ENCODE measurements at regions not wholly inside any gene's neighbourhood (a gene's known extent, or its start where the extent isn't known, plus 50 kb on each side); places are given as distances from the start of the nearest gene placed in this dataset.

DNA sequence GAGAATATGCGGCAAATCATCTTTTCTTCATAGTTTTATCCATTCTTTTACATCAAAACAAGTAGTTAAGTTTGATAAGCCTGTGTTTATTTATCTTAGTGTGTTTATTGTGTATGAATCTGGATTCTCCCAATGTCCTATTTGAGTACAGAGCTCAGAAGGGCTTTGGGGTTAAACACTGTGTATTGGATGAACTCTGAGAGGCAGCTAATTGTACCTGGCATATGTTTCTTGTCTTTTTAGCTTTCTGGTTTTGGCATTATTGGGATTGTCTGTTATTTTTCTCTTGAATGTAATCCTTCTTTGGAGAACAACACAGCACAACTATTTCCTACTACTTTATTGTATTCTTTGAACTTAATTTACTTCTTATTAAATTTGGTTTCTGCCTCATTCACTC is 906.9 kb downstream of the ADGRL2 start:
- no peak for DNase-seq

DNA sequence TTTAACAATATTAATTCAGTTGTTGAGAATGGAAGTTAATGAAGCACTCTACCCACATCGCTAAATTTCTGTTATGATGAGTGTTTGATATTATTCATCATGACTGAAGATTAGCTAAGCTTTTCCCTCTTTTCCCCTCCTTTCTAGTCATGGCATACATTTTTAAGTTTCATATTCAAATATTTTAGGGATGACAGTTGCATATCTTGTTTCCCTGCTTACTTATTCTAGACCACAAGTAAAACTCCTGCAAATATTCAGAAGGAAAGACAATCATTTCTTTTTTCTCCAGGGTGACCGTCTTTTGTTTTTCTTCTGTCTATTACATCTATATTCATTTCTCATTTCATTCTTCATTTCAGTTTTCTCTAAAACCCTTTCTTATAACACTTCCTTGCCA is 906.0 kb downstream of the ADGRL2 start:
- no peak for DNase-seq

GRCh38 chr1:82704966-82705365 is 904.2 kb downstream of the ADGRL2 start:
- DNase-seq, result no peak

DNA sequence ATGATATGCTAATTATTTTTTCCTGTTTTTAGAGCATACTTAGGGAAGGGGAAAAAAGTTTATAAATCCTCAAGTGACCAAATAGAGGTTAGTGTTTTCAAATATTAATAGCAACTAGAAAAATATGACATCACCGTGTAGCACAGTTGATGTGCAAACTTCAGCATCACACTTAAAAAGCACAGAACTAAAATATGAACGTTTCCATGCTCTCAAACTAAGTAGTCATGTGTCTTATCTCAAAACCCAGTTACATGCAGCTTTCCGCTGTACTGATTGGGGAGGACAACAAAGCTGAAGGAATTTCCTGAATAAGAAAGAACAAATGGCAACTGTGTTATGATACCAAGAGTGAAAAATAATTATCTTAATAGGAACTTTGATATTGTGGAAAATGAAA is 903.7 kb downstream of the ADGRL2 start:
- DNase-seq, result no peak

DNA sequence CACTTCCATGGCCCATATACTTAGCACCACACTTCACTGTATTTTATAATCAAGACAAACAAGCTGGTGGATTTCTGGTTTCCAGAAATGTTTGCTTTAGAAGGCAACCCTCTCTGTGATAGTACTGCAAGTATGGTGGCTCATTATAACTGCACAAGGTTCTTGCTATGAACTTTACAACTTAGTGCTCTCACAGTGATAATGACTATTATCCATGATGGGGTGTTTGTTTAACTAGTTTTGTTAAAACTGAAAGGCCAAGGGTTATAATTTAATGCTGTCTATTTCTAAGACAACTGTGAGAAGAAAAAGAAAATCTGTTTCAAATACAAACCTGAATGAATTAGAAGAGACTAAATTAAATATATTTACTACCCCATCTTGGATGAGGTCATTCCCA is 903.2 kb downstream of the ADGRL2 start:
- DNase-seq, result no peak

- DNase-seq, result no peak
Measured at GRCh38 chr1:82700476-82700875, 899.7 kb downstream of the ADGRL2 start.

DNA sequence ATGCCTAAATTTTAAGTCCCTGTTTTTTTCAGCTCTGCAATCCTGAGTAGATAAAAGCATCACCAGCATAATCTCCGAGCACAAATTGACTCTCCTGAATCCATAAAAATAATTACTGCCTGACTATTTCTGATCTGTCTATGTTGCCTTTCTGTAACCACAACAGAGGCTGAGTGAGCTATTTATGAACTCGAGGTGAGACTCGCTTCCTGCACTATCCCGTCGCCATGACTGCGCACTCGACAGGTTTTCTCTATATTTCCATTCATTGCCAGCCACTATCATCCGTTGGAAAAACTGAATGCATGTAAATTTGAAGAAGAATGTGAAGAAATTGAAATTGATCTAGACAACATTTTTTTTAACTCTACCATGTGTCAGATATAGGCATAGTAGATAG is 897.2 kb downstream of the ADGRL2 start:
- DNase-seq, result no peak

GRCh38 chr1:82695443-82695842 is 894.7 kb downstream of the ADGRL2 start:
- no peak for DNase-seq

DNA sequence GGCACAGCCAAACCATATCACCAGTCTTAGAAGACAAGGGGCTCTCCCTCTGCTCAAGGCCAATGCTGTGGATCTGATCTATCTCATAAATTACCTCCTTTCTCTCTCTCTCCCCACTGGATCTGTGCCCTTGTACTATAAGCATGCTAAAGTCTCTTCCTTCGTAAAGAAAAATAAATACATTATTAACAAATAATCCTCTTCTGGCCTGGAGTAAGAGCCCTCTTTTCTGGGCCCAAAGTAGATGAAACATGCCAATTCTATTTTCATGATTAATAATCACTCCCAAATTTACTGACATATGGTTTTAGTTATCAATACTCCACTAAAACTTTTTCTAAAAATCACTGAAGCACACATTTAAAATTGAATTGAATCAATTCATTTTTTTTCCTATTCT is 889.7 kb downstream of the ADGRL2 start:
- no peak for DNase-seq

GRCh38 chr1:82689217-82689616 is 888.5 kb downstream of the ADGRL2 start:
- DNase-seq, result no peak

- DNase-seq, result no peak
Measured at GRCh38 chr1:82686774-82687173, 886.0 kb downstream of the ADGRL2 start.

- DNase-seq, result no peak
Measured at GRCh38 chr1:82646888-82647287, 846.2 kb downstream of the ADGRL2 start.

DNA sequence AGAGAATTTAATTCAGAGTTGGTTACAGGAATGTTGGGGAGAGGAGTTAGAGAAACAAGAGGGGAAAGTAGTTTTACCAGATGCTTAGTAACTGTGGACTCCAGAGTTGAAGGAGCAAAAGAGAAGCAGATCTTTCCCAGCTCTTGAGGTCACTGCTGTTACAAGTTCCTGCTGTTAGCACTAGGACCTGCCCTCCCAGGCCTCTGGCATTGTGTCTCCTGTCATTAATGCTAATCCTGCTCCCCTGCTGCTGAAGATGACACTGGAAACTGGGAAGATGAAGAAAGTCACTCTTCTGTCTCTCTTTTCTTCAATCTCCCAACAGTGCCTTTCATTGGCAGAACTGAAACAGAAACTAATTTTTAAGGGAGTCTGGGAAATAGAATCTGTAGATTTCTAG is 845.6 kb downstream of the ADGRL2 start:
- DNase-seq, result no peak

DNA sequence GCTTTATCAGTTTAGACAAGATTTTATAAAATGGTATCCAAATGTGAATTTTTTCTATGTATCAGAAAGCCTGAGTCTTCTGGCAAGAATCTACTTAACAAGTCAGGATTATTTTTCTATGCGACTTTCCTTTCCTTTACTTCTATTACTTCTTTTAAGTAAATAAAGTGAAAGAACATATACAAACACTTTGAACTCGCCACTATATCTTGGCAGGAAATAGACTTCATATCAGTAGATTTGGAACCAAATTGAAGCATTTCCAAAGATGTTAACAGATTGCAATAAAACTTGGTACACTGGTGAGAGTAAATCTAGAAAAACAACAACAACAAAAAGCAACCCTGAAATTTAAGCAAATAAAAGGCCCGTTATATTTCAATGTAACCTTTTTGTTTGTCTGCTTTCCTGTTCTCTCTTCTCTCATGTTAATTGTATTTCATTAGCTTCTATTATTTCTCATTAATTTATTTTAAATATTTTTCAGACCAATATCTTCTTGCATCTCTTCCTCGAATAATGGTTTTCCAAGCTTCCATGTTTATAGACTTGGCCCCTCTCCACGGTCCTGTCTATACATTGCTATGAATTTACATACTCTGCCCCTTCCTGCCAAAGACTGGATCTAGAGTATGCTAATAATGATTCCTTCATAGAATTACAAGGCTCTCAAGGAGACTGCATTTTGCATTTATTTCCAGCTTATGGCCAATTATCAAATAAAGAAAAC is 843.6 kb downstream of the ADGRL2 start:
- no peak for DNase-seq

DNA sequence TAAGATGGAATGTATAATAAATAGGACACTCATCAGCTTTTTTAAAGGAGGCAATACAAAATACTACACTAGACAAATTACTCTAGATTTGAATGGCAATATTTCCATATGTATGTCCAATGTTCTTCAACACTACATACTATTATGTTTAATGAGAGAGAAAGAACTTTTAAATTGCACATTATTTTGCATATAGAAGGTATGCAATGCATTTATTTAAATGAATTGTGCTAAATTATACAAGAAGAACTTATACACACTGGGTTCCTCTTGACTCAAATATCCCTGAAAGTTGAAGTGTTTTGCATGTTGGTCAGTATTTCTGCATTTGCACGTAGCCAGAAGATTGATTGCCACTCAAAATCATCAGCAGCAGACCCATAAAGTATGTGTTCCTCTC is 839.6 kb downstream of the ADGRL2 start:
- no peak for DNase-seq

- DNase-seq, result no peak
Measured at GRCh38 chr1:82634266-82634665, 833.5 kb downstream of the ADGRL2 start.

DNA sequence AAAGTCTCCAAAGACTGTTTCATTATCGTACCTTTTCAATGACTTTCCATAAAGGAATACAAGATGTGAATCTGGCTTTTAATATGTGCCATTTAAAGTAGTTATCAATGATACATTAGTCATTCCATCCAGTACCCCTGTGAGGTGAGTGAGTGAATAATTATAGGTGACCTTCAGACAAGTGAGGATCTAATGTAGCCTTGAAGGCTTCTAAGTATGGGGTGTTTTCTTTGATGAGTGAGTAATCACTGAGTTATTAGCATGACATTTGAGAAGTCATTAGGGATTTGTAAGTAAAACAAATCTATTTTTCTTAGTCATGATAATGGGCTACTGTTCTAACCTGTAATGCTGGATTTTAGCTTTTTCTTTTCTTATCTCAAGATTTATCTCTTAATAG is 831.4 kb downstream of the ADGRL2 start:
- no peak for DNase-seq

GRCh38 chr1:82628887-82629286 is 828.2 kb downstream of the ADGRL2 start:
- DNase-seq, result no peak

GRCh38 chr1:82625537-82625936 is 824.8 kb downstream of the ADGRL2 start:
- DNase-seq, result no peak

DNA sequence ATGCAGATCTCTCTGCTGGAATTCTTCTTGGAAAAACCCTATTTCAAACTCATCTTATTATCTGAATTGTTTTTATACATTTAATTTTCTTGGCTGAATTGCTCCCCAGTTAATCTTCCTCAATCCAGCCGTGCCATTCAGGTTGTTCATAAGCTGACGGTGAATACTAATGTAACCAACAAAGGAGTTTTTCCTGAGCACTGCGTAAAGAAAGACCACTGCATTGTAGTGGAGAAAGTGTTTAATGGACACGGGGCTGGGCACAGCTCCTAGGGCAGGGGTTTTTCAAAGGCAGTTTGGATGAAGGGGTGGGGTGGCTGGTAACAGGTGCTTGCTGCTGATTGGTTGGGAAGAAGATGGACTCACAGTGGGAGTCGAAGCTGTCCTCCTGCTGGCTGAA is 820.3 kb downstream of the ADGRL2 start:
- no peak for DNase-seq

DNA sequence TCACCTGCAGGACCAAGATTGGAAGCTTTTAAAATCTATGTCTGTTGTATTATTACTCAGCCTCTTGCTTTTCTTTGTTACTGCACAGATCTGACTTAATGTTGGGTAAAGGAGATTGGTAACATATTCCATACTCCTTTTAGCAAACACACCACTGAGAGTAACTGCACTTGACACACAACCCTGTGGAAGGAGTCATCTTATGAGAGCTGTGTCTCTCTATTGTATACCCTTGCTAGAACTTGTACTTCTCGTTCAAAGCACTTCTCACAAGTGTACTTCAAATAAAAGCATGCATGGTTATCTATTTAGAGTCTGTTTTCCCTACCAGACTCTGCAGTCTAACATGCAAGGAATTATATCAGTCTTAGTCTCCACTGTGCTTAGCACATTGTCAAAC is 813.4 kb downstream of the ADGRL2 start:
- DNase-seq, result no peak

GRCh38 chr1:82612986-82613385 is 812.3 kb downstream of the ADGRL2 start:
- DNase-seq, result no peak

GRCh38 chr1:82606546-82606945 is 805.8 kb downstream of the ADGRL2 start:
- DNase-seq, result no peak

- DNase-seq, result no peak
Measured at GRCh38 chr1:82604524-82604923, 803.8 kb downstream of the ADGRL2 start.

DNA sequence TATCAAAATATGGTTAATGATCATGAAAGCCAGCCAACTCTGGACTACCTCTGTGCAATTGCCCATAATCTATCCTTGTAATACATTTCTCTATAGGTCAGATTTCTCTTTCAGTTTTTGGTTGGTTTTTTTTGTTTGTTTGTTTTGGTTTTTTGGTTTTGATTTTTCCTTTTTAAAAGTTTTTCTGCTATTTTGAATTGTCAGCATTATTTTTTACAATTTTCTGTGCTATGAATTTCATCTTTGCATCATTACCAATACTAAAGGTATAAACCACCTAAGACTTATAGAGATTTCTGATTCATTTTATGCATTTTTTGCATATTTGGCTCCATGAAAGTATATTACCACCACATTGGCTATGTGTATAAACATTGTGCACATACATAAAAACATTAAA is 799.6 kb downstream of the ADGRL2 start:
- DNase-seq, result no peak

GRCh38 chr1:82598812-82599211 is 798.1 kb downstream of the ADGRL2 start:
- no peak for DNase-seq

Data from inflammatory macrophage treated with lipopolysaccharide for 4 hours (primary cell).